Neural cell (in vitro differentiated cells): ENCODE measurements at regions not wholly inside any gene's neighbourhood (a gene's known extent, or its start where the extent isn't known, plus 50 kb on each side); places are given as distances from the start of the nearest gene placed in this dataset.

ENCODE experiments used
- H2AFZ ChIP-seq: fragments of 200-600, 300-800 bp; sonication (generic), shearing (Covaris generic); 2 replicates; pipeline ENCODE4 v1.6.0; 2014; ENCODE audit warnings: low read depth, mild to moderate bottlenecking, antibody characterized with exemption, low read length, moderate library complexity
- H3F3A ChIP-seq: fragments of 200-600 bp; shearing (Covaris generic); 2 replicates; pipeline ENCODE4 v1.6.1; 2016; ENCODE audit warnings: mild to moderate bottlenecking, moderate library complexity, mixed read lengths, antibody characterized with exemption, low read length; ENCODE audit not compliant: insufficient read depth, poor library complexity, severe bottlenecking
- H3K27ac ChIP-seq: fragments of 200-600, 300-800 bp; sonication (generic), shearing (Covaris generic); 2 replicates; pipeline ENCODE4 v1.5.1; 2014; ENCODE audit warnings: mild to moderate bottlenecking, low read length, moderate library complexity
- H3K27me3 ChIP-seq: fragments of 300-800, 200-600 bp; sonication (generic), shearing (Covaris generic); 2 replicates; pipeline ENCODE4 v1.6.0; 2014; ENCODE audit warnings: mild to moderate bottlenecking, low read depth, low read length, moderate library complexity; ENCODE audit not compliant: insufficient read depth
- H3K36me3 ChIP-seq: fragments of 300-800, 200-600 bp; sonication (generic), shearing (Covaris generic); 2 replicates; pipeline ENCODE4 v1.5.1; 2014; ENCODE audit warnings: mild to moderate bottlenecking, antibody characterized with exemption, low read length, moderate library complexity; ENCODE audit not compliant: insufficient read depth
- H3K4me2 ChIP-seq: fragments of 300-800, 200-600 bp; sonication (generic), shearing (Covaris generic); 2 replicates; pipeline ENCODE4 v1.6.0; 2014; ENCODE audit warnings: mild to moderate bottlenecking, low read length
- H3K4me3 ChIP-seq: fragments of 300-800, 200-600 bp; sonication (generic), shearing (Covaris generic); 2 replicates; pipeline ENCODE4 v1.5.1; 2014; ENCODE audit warnings: mild to moderate bottlenecking, low read length, moderate library complexity
- H3K79me2 ChIP-seq: fragments of 200-600 bp; shearing (Covaris generic); replicated peaks from 2 replicates; pipeline ENCODE4 v1.6.0; 2014; ENCODE audit warnings: mild to moderate bottlenecking, low read length, moderate library complexity; ENCODE audit not compliant: insufficient read depth
- H3K9ac ChIP-seq: fragments of 300-800, 200-600 bp; sonication (generic), shearing (Covaris generic); 2 replicates; pipeline ENCODE4 v1.6.1; 2016; ENCODE audit warnings: mild to moderate bottlenecking, low read length, mixed read lengths
- H3K9me2 ChIP-seq: fragments of 200-600 bp; shearing (Covaris generic); 2 replicates; pipeline ENCODE4 v1.6.1; 2016; ENCODE audit warnings: mild to moderate bottlenecking, low read length, mixed read lengths; ENCODE audit not compliant: insufficient read depth
- H3K9me3 ChIP-seq: fragments of 200-600, 300-800 bp; sonication (generic), shearing (Covaris generic); 2 replicates; pipeline ENCODE4 v1.6.1; 2016; ENCODE audit warnings: mild to moderate bottlenecking, mixed run types, low read length, moderate library complexity, mixed read lengths
- H4K20me1 ChIP-seq: fragments of 200-600 bp; shearing (Covaris generic); 2 replicates; pipeline ENCODE4 v1.6.1; 2016; ENCODE audit warnings: mild to moderate bottlenecking, mixed run types; ENCODE audit not compliant: insufficient read depth
- EP300 ChIP-seq: fragments of 450-650 bp; conservative IDR thresholded peaks from 2 replicates; pipeline ENCODE4 v1.6.1; 2014; ENCODE audit warnings: antibody characterized with exemption, mild to moderate bottlenecking, moderate library complexity; ENCODE audit not compliant: poor library complexity, severe bottlenecking
- EZH2 ChIP-seq: fragments of 200-600, 300-800 bp; shearing (Covaris generic), sonication (generic); IDR thresholded peaks from 2 replicates; pipeline ENCODE4 v1.6.1; 2014; ENCODE audit warnings: antibody characterized with exemption, low read length, borderline replicate concordance, mild to moderate bottlenecking; ENCODE audit not compliant: insufficient read depth, poor library complexity, severe bottlenecking
- MXI1 ChIP-seq: fragments of 450-650 bp; conservative IDR thresholded peaks from 2 replicates; pipeline ENCODE4 v1.6.1; 2014; ENCODE audit warnings: antibody characterized with exemption, mild to moderate bottlenecking; ENCODE audit not compliant: poor library complexity, severe bottlenecking
- POLR2AphosphoS5 ChIP-seq: IDR thresholded peaks from 2 replicates; pipeline ENCODE4 v1.6.1; 2012
- RAD21 ChIP-seq: fragments of 450-650 bp; conservative IDR thresholded peaks from 2 replicates; pipeline ENCODE4 v1.6.1; 2014; ENCODE audit warnings: antibody characterized with exemption, mild to moderate bottlenecking, moderate library complexity
- SMC3 ChIP-seq: fragments of 450-650 bp; conservative IDR thresholded peaks from 2 replicates; pipeline ENCODE4 v1.6.1; 2014; ENCODE audit warnings: antibody characterized with exemption, mild to moderate bottlenecking, moderate library complexity; ENCODE audit not compliant: poor library complexity
- TAF1 ChIP-seq: IDR thresholded peaks from 2 replicates; pipeline ENCODE4 v1.6.1; 2012; ENCODE audit warnings: low read depth
- TF ChIP-seq, protein P1 (sequence below): IDR thresholded peaks from 2 replicates; pipeline ENCODE4 v1.6.1; 2012; ENCODE audit warnings: borderline replicate concordance
- TF ChIP-seq, protein P2 (sequence below): fragments of 450-650 bp; IDR thresholded peaks from 2 replicates; pipeline ENCODE4 v1.5.1; 2014; ENCODE audit warnings: antibody characterized with exemption, mild to moderate bottlenecking, moderate library complexity; ENCODE audit not compliant: poor library complexity, severe bottlenecking

- Histone ChIP-seq H4K20me1 (no peaks in the 10 kb centered on the region), H3K9me2 (no peaks in the 10 kb centered on the region), H3K27ac (no peak overlapping the region), H3K27me3 (no peaks in the 10 kb centered on the region), H3K36me3 (no peaks in the 10 kb centered on the region), H3F3A (no peaks in the 10 kb centered on the region), H3K4me3 (no peak overlapping the region), H3K79me2 (no peaks in the 10 kb centered on the region), H3K4me2 (no peak overlapping the region), H2AFZ (no peak overlapping the region), H3K9me3 (no peaks in the 10 kb centered on the region), H3K9ac (no peak overlapping the region)
- no peak for TF ChIP-seq RAD21
- TF ChIP-seq EZH2 = no peak
- TF ChIP-seq MXI1 = no peak
- no peak for TF ChIP-seq TAF1
- TF ChIP-seq, protein P1, sequence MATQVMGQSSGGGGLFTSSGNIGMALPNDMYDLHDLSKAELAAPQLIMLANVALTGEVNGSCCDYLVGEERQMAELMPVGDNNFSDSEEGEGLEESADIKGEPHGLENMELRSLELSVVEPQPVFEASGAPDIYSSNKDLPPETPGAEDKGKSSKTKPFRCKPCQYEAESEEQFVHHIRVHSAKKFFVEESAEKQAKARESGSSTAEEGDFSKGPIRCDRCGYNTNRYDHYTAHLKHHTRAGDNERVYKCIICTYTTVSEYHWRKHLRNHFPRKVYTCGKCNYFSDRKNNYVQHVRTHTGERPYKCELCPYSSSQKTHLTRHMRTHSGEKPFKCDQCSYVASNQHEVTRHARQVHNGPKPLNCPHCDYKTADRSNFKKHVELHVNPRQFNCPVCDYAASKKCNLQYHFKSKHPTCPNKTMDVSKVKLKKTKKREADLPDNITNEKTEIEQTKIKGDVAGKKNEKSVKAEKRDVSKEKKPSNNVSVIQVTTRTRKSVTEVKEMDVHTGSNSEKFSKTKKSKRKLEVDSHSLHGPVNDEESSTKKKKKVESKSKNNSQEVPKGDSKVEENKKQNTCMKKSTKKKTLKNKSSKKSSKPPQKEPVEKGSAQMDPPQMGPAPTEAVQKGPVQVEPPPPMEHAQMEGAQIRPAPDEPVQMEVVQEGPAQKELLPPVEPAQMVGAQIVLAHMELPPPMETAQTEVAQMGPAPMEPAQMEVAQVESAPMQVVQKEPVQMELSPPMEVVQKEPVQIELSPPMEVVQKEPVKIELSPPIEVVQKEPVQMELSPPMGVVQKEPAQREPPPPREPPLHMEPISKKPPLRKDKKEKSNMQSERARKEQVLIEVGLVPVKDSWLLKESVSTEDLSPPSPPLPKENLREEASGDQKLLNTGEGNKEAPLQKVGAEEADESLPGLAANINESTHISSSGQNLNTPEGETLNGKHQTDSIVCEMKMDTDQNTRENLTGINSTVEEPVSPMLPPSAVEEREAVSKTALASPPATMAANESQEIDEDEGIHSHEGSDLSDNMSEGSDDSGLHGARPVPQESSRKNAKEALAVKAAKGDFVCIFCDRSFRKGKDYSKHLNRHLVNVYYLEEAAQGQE = no peak
- no peak for TF ChIP-seq POLR2AphosphoS5
These were observed 615.5 kb downstream of the TLE1 start for GRCh38 chr9:81073821-81074220.

- Histone ChIP-seq H3K27me3 (no peaks in the 10 kb centered on the region), H3K36me3 (no peaks in the 10 kb centered on the region), H2AFZ (no peak overlapping the region), H3K27ac (no peak overlapping the region), H3F3A (no peaks in the 10 kb centered on the region), H3K4me3 (no peak overlapping the region), H3K79me2 (no peaks in the 10 kb centered on the region), H4K20me1 (no peaks in the 10 kb centered on the region), H3K9me3 (no peaks in the 10 kb centered on the region), H3K9ac (no peak overlapping the region), H3K9me2 (no peaks in the 10 kb centered on the region), H3K4me2 (no peak overlapping the region)
- no peak for TF ChIP-seq POLR2AphosphoS5
- no peak for TF ChIP-seq SMC3
- TF ChIP-seq EZH2 = no peak
- TF ChIP-seq EP300 = no peak
- no peak for TF ChIP-seq MXI1
- TF ChIP-seq TAF1 = no peak
- TF ChIP-seq, protein P2, sequence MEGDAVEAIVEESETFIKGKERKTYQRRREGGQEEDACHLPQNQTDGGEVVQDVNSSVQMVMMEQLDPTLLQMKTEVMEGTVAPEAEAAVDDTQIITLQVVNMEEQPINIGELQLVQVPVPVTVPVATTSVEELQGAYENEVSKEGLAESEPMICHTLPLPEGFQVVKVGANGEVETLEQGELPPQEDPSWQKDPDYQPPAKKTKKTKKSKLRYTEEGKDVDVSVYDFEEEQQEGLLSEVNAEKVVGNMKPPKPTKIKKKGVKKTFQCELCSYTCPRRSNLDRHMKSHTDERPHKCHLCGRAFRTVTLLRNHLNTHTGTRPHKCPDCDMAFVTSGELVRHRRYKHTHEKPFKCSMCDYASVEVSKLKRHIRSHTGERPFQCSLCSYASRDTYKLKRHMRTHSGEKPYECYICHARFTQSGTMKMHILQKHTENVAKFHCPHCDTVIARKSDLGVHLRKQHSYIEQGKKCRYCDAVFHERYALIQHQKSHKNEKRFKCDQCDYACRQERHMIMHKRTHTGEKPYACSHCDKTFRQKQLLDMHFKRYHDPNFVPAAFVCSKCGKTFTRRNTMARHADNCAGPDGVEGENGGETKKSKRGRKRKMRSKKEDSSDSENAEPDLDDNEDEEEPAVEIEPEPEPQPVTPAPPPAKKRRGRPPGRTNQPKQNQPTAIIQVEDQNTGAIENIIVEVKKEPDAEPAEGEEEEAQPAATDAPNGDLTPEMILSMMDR = no peak
- no peak for TF ChIP-seq RAD21
- TF ChIP-seq, protein P1 = no peak
These were observed 616.6 kb downstream of the TLE1 start for GRCh38 chr9:81072758-81073157.
